NOMO-1 treated with DMSO at 0.1 percent for 48 hours (cell line): ENCODE measurements at regions not wholly inside any gene's neighbourhood (a gene's known extent, or its start where the extent isn't known, plus 50 kb on each side); places are given as distances from the start of the nearest gene placed in this dataset.
"Not testable (repeated sequence)": the region's sequence is repeated elsewhere in the genome, so short reads cannot be mapped to it uniquely, and the experiment has no call there.

Experiments used
- DNase-seq: peaks from one replicate; lab custom pipeline; 2025; ENCODE audit not compliant: unreplicated experiment; lab: John Stamatoyannopoulos, UW

DNA sequence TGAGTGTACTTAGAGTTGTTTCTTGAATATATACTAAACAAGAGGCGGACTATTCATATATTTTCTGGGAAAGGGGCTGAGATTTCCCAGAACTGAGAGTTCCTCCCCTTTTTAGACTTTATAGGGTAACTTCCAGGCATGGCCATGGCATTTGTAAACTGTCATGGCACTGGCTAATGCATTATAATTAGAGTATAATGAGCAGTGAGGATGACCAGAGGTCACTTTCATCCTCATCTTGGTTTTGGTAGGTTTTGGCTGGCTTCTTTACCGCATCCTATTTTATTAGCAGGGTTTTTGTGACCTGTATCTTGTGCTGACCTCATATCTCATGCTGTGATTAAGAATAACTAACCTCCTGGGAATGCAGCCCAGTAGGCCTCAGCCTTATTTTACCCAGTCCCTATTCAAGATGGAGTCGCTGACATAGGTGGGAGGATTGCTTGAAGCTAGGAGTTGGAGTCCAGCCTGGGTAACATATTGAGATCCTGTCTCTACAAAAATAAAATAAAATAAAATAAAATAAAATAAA, 91.4 kb downstream of the MOBP start:
- DNase-seq, result no peak

DNA sequence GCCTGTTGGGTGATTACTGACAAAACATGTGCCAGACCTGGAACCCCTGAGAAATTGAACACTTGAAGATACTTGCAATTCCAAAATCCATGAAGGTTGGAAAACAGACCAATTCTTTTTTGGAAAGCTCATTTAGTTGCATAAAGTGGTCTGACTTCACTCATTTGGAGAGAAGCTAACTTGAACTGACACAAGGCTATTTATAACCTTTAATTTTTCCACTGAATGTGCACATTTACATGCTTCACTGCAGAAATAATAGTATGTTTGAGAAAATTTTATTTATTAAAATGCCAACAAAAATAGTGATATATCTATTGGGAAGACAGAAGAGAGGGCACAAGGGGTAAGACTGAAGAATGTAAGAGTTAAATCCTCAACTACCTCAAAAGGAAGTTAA, 92.1 kb downstream of the MOBP start:
- DNase-seq, result no peak

DNA sequence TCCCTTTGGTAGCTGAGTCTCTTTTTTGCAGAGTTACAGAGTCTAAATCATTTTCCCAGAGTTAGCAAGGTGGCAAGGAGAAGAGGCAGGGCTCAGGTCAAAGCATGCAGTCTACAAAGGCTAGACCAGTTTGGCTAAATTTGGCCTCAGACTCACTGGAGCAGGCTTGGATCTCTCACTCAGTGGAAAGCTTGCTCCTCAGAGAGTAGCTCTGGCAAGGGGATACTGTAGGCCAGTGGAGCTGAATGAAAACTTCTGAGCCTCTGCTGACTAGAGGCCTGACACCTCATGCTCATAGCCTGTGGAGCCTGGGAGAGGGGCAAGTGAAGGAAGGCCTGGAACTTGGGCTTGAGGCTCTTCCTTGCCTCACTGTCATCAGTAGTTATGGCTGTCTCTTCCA, 101.0 kb downstream of the MOBP start:
- no peak for DNase-seq

DNA sequence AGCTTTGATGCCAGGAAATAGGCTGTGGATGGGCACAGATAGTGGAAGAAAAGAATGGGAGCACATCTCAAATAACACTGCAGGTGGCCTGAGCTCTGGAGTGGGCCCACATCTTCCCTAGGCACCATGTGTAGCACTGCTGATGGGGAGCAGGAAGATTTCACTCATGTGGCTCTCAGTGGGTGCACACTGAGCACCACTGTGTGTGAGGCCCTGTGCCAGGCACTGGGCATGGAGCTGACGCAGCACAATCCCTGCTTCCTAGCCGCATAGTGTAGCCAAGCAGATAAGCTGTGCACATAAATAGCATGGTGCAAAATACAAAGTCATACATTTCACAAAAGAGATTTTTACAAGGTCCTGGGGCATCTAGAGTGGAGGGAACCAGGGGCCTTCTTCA, 101.6 kb downstream of the MOBP start:
- no peak for DNase-seq

DNA sequence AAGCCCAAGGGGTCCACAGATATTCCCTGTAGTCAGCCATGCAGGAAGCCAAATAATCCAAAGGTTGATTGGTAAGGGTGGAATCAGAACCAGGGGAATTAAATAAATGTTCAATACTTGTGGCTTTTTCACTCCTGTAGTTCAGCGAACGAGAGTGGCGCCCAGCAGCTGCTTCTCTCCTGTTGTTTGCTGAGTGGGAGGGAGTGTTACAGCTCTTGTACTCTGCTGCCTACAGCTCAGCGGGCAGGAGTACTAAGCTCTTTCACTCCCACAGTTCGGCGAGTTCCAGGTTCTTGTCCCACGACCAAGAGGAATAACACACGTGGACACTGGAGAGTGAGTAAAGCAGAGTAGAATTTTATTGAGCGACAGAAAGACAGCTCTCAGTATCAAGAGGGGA, 105.9 kb downstream of the MOBP start:
- DNase-seq, result no peak

DNA sequence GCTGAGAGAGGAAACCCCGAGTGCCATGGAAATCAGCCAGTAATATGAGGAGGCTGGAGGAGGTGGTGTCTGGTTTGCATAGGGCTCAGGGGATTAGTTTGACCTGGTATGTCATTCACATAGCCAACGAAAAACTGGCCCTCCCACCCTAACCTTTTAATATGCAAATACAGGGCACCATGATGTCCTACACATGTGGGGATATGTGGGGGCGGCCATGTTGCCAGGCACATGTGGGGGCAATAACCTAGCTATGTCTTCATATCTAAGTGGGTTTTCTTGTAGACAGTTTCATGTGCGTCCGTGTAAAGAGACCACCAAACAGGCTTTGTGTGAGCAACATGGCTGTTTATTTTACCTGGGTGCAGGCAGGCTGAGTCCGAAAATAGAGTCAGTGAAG, 110.1 kb downstream of the MOBP start:
- no peak for DNase-seq

DNA sequence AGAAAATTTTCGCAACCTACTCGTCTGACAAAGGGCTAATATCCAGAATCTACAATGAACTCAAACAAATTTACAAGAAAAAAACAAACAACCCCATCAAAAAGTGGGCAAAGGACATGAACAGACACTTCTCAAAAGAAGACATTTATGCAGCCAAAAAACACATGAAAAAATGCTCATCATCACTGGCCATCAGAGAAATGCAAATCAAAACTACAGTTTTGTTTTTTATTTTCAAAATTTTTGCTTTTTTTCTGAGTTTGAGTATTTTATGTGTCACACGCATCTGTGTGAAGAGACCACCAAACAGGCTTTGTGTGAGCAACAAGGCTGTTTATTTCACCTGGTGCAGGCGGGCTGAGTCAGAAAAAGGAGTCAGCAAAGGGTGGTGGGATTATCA, 118.7 kb downstream of the MOBP start:
- DNase-seq, result not testable (repeated sequence)

DNA sequence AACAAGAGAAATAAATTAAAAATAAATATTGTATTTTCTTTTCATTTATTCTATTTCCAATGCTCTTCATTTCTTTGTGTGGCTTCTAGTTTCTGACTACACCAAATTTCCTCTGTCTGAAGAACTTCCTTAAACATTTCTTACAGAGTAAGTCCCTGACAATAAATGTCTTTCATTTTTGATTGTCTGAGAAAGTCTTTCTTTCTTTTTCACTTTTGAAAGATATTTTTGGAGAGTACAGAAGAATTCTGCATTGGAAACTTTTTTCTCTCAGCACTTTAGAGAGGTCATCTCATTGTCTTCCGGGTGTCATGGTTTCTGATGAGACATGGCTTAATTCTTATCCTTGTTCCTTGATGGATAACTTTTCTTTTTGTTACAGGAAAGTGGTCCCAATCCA, 119.6 kb downstream of the MOBP start:
- no peak for DNase-seq

DNA sequence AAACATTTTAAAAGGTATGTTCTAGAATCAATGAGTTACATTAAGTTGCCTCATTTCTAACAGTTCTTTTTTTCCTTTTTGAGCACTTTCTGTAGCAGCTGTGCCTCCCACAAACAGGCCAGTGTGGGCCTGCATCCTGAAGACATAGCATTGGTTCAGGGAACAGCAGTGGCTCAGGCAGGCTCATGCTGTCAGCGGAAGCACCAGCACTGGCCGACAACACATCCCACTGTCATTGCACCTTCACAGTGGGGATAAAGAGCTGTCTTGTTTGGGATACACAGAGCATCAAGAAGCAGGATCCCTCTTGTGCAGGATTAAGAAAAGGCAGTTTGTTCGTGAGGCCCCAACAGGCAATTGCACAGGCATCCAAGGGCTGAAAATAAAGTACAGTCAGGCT, 123.3 kb downstream of the MOBP start:
- no peak for DNase-seq

DNA sequence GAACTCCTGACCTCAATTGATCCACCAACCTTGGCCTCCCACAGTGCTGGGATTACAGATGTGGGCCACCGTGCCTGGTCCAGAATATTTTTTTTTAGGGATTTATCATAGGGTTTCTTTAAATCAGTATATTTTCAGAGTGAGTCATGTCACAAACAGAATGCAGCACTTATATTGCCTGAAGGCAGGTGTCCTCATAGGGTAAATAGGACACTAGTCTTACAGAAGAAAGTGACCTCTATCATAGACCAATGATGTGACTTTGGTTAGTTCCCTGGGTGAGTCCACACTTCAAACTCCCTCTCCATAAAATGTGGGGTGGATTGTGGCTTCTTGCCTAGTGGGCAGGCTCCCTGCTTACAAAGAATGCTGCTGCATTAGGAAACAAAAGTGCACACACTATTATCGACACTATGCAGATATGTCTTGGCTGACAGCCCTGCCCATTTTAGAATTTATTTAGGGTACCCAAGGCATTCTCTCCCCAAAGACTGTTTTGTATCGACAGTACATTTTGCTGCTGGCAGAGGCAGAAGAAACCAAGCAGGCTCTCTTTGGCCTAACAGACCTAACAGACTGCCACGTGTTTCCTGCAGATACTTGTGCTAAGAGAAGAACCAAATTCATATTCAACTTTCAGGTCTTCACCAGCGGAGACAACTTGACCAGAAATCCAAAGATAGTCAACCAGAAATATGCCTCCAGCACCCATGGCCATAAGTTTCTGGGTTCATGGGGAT, 125.0 kb downstream of the MOBP start:
- no peak for DNase-seq

DNA sequence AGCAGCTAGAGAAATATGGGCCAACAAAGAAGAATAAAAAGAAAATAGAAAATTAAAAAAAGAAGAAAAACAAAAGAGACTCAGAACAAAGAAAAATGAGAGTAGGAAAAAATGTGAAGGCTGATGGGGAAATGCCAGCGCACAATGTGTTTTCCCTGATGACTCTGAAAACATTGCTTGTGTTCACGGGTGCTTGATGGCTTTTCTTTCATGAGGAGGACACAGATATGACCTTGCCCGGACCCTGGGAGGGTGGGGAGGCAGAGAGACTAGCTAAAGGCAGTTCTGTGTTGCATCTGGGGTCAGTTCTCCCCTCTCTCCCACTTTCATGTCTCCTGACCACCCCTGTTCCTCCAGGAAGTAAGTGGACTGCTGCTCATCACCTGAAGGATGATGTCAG, 125.9 kb downstream of the MOBP start:
- DNase-seq, result no peak

DNA sequence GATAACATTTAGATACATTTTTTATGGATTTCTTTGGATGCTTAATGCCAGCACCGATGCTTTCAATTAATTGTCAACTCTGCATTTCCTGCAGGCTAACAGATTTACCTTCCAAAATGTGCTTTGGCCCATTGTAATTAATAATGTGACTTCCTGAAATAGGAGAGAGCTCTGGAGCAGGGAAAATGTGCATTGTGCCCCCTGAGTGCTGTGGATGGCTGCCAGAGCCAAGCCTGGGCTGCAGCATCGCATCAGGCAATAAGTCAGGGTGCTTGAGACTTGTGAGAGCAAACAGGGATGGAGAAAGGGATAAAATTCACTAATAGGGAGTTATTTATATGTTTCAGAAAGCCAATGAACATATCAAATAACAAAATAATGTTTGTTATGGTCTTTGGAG, 133.8 kb downstream of the MOBP start:
- DNase-seq, result no peak

DNA sequence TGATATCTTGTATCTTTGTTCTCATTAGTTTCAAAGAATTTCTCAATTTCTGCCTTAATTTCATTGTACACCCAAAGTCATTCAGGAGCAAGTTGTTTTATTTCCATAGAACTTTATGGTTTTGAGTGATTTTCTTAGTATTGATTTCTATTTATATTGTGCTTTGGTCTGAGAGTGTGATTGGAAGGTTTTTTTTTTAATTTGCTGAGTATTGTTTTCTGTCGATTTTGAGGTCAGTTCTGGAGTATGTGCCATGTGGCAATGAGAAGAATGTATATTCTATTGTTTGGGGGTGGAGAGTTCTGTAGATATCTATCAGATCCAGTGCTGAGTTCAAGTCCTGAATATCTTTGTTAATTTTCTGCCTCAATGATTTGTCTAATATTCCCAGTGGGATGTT, 138.4 kb downstream of the MOBP start:
- DNase-seq, result no peak

DNA sequence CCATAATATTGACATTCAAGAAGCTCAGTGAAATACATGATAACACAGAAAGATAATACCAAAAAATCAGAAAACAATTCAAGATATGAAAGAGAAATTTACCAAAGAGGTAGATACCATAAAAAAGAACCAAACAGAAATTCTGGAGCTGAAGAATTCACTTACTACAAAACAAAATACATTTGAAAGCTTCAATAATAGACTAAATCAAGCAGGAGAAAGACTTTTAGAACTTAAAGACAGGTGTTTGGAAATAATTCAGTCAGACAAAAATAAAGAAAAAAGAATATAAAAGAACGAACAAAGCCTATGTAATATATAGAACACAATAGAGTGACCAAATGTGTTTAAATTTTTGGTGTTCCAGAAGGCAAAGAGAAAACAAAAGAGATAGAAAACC, 158.7 kb downstream of the MOBP start:
- no peak for DNase-seq

DNA sequence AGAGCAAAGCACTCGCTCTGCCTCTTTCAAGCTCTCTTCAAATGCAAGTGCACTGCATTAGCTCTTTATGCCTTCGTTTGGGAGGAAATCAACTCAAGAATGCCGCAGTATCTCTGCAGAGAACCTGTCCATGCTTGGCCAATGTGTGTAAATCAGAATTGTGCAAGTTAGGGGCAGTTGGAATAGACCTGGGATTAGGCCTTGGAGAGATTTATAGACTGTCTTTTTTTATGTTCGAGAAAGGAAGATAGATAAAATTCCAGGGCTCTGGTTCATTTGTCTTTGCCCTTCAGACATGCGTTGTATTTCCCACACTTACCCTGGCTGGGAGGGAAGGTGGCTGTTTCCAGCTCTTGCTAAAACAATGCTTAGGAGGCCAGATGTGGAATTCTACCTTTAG, 163.7 kb downstream of the MOBP start:
- no peak for DNase-seq

DNA sequence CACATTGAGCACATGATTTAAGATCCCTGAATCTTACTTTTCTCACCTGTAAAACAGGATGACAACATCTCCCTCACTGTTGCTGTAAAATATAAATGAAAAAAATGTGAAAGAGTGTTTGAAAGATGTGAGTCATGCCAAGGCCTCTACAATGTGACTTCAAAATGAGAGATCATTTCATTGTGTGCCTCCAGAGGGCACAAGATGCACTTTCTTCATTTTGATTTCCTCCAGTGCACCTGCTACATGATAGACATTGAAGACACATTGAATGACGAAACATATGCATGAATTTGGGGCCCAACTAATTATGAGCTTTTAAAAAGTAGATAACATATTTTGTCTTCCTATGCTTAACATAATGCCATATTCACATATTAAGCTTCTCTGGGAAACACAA, 170.3 kb downstream of the MOBP start:
- DNase-seq, result peak; percentile 7

DNA sequence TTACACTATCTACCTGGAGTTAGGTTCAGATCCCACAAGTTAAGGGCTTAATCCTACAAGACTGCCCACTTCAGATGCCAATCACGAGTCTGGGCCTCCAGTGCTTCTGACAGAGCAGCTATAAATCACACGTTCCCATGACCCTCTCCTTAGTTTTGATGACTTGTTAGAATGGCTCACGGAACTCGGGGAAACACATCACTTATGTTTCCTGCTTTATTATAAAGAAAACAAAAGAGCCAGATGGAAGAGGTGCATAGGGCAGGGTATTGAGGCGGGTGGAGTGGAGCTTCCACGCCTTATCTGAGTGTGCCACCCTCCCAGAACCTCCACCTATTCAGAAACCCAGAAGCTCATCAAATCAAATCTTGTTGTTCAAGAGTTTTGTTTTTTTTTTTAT, 170.8 kb downstream of the MOBP start:
- DNase-seq, result no peak

DNA sequence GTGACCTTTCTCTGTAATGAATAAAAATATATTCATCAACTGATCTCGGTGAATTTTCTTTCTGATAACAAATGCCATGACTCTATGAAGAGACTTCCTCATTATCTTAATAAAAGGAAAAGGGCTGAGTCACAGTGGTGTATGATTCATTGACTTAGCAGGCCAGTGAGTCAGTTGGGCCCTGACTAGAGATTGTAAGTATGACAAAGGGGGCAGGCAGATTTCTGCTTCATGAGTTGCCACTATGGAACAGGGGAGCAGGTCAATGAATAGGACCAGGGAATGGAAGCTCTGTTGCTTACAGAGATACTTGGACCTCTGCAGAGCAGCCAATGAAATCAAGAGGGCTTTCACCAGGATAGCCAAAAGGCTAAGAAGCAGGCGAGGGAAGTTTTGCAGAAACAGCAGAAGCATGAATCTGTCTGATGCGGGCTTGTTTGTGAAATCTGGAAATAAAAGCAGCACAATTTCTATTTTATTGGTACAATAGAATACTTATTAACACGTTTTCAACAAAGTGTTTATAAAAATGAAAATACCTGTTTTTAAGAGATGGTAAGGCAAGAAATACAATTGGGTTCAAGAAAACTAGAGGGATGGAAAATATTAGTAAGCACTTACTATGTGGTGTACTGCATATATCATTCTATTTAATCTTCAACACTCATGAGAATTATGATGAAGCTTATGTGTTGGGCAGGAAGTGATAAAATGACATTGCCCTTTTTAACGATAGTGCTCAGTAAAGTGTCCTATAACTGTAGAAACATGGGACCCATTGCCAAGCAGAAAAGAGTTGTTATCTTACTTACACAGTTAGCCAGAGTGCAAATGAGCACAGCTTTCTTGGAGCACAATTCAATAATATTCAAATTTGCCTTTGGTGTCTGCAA, 169.8 kb upstream of the MYRIP start:
- DNase-seq, result peak; percentile 94

DNA sequence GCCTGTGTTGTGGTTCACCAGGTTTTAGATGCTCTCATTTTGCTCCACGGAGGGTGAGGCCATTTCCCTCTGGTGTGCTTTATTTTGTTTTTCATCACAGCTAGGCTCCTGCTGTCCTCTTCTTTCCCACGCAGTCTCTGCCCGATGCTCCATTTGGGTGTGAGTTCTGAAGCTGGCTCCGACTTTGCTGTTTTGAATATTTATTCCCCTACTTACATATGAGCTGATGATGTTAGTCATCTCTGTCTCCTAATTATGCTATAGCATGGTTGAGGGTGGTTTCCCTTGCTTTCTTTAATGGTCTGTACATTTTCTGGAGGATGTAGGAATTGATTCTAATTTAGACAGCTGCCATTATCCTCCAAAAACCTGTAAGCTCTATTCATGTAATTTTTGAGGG, 168.1 kb upstream of the MYRIP start:
- DNase-seq, result no peak

DNA sequence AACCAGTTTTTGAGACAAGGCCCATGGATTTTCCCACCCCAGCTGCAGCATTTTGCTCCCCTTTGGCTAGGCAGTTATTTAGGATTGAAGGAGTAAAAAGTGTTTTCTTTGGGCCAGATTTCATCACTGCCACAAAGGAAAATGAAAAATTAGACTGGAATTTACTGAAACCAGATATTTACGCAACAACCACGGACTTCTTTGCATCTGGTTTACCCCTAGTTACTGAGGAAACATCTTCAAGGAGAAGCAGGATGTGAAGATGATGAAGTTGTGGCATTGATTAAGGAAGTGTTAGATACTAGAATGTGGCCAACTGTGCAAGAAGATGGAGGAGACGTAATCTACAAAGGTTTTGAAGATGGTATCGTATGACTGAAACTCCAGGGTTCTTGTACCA, 165.2 kb upstream of the MYRIP start:
- DNase-seq, result peak; percentile 9

DNA sequence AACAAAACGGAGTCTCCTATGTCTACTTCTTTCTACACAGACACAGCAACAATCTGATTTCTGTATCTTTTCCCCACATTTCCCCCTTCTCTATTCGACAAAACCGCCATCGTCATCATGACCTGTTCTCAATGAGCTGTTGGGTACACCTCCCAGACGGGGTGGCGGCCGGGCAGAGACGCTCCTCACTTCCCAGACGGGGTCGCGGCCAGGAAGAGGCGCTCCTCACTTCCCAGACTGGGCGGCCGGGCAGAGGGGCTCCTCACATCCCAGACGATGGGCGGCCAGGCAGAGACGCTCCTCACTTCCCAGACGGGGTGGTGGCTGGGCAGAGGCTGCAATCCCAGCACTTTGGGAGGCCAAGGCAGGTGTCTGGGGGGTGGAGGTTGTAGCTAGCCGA, 158.2 kb upstream of the MYRIP start:
- DNase-seq, result not testable (repeated sequence)

DNA sequence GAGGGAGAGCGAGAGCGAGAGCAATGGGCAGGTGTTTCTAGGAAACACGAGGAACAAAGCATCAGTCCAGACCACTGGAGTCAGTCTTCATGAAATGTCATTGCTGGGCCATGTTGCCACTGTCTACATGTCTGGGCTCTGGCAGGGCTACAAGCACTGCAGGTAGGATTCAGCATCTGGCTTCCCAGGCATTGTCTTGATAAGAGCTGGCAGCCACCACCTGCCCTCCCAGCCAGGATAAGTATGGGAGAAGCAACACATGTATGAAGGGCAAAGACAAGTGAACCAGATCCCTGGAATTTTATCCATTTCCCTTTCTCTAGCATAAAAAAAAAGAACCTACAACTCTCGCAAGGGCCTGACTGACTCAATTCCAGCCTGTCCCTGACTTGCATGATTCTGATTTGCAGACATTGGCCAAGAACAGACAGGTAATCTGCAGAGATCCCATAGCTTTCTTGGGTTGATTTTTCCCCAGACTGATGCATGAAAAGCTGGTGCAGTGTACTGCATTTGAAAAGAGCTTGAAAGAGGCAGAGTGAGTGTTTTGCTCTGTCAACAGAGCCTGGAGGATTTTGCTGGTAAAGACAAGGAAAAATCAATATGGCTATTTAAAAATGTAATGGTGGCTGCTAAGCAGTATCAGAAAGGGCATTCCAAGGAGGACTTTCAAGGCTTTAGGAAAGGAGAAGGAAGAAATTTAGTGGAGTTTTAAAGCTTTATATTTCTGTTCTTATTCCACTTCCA, 157.2 kb upstream of the MYRIP start:
- DNase-seq, result no peak
